ENCODE measurements at regions not wholly inside any gene's neighbourhood (a gene's known extent, or its start where the extent isn't known, plus 50 kb on each side); places are given as distances from the start of the nearest gene placed in this dataset.

DNA sequence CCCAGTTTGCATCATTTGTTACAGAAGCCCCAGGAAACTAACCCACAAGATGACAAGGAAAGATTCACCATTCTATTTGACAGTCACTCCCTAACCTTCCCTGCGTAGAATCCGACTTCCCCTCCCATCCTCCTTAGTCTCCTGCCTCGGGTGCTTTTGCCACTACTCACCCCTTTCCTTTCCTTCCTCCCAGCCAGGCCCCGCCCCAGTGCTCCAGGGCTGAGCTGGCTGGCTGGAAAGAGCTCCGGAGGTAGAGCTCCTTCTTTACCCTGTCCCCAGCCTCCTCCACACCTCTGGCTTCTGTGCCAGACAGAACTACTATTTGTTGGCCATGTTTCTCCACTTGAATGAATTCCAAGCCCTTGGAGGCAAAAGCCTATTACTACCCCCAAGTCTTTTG, 317.6 kb upstream of the NCKAP5 start:
- TF ChIP-seq, protein P1, sequence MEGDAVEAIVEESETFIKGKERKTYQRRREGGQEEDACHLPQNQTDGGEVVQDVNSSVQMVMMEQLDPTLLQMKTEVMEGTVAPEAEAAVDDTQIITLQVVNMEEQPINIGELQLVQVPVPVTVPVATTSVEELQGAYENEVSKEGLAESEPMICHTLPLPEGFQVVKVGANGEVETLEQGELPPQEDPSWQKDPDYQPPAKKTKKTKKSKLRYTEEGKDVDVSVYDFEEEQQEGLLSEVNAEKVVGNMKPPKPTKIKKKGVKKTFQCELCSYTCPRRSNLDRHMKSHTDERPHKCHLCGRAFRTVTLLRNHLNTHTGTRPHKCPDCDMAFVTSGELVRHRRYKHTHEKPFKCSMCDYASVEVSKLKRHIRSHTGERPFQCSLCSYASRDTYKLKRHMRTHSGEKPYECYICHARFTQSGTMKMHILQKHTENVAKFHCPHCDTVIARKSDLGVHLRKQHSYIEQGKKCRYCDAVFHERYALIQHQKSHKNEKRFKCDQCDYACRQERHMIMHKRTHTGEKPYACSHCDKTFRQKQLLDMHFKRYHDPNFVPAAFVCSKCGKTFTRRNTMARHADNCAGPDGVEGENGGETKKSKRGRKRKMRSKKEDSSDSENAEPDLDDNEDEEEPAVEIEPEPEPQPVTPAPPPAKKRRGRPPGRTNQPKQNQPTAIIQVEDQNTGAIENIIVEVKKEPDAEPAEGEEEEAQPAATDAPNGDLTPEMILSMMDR (IDR thresholded peaks at IDR 0.05), result no peak
- no peak for TF ChIP-seq POLR2A (IDR thresholded peaks at IDR 0.05)
- TF ChIP-seq POLR2AphosphoS5 (IDR thresholded peaks at IDR 0.05), result no peak
